Type B pancreatic cell (in vitro differentiated cells): ENCODE measurements at regions not wholly inside any gene's neighbourhood (a gene's known extent, or its start where the extent isn't known, plus 50 kb on each side); places are given as distances from the start of the nearest gene placed in this dataset.
A peak's percentile ranks its signal among the peaks of the same experiment; 100 is the strongest.

Experiments
- DNase-seq: peaks from one replicate; pipeline ENCODE4 v3.0.0; 2021; ENCODE audit warnings: mixed read lengths; ENCODE audit not compliant: unreplicated experiment; ENCODE audit errors: extremely low spot score
- H3K27ac Mint-ChIP-seq: 2 replicates; pipeline ENCODE4 v1.8.0; 2021; ENCODE audit warnings: mild to moderate bottlenecking, mixed read lengths
- H3K27me3 Mint-ChIP-seq: 2 replicates; pipeline ENCODE4 v1.8.0; 2021; ENCODE audit warnings: mixed read lengths
- H3K36me3 Mint-ChIP-seq: 2 replicates; pipeline ENCODE4 v1.8.0; 2021; ENCODE audit warnings: mixed read lengths
- H3K4me1 Mint-ChIP-seq: one replicate; pipeline ENCODE4 v1.8.0; 2021; ENCODE audit warnings: mixed read lengths; ENCODE audit not compliant: unreplicated experiment
- H3K4me3 Mint-ChIP-seq: 2 replicates; pipeline ENCODE4 v1.8.0; 2021; ENCODE audit warnings: mild to moderate bottlenecking, mixed read lengths
- H3K9me3 Mint-ChIP-seq: 2 replicates; pipeline ENCODE4 v1.8.0; 2021; ENCODE audit warnings: mixed read lengths
- TF ChIP-seq, protein P1 (sequence below): fragments of 200-600 bp; sonication (generic); conservative IDR thresholded peaks from 2 replicates; pipeline ENCODE4 v1.5.0; 2021; ENCODE audit warnings: antibody characterized with exemption, mild to moderate bottlenecking

DNA sequence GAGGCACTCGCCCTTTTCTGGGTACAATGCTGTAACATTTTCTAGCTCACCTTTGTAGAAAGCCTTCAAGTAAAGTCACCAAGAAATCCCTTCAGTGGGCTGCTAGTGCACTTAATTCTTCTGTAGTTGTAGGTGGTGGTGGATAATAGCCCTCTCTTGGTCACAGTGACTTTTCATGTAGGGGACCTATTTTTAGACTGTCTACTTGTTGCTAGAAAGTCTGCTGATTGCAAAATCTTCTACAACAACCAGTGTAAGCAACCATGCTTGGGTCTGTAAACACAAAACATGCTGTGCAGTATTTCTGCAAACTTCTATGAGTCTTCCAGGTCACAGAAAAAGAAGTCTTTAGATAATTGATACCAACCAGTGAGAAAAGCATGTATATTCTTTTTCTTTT, 55.6 kb downstream of the PBDC1 start:
- no peaks in the 10 kb centered on the region for H3K36me3 Mint-ChIP-seq
- TF ChIP-seq, protein P1, sequence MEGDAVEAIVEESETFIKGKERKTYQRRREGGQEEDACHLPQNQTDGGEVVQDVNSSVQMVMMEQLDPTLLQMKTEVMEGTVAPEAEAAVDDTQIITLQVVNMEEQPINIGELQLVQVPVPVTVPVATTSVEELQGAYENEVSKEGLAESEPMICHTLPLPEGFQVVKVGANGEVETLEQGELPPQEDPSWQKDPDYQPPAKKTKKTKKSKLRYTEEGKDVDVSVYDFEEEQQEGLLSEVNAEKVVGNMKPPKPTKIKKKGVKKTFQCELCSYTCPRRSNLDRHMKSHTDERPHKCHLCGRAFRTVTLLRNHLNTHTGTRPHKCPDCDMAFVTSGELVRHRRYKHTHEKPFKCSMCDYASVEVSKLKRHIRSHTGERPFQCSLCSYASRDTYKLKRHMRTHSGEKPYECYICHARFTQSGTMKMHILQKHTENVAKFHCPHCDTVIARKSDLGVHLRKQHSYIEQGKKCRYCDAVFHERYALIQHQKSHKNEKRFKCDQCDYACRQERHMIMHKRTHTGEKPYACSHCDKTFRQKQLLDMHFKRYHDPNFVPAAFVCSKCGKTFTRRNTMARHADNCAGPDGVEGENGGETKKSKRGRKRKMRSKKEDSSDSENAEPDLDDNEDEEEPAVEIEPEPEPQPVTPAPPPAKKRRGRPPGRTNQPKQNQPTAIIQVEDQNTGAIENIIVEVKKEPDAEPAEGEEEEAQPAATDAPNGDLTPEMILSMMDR, result no peak

DNA sequence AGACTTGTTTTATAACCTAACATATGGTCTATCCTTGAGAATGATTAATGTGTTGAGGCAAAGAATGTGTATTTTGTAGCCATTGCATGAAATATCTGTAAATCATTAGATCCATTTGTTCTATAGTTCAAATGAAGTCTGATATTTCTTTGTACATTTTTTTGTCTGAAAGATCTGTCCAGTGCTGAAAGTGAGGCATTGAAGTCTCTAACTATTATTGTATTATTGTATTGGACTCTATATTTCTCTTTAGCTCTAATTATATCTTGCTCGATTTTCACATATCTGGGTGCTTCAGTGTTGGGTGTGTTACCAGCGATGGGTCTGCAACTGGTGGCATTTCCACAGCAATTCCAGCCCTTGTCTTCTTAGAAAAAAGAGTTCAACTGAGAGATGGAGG, 76.0 kb downstream of the PBDC1 start:
- no peaks in the 10 kb centered on the region for H3K27me3 Mint-ChIP-seq
- H3K9me3 Mint-ChIP-seq, result no peaks in the 10 kb centered on the region
- no peak for DNase-seq
- no peaks in the 10 kb centered on the region for H3K36me3 Mint-ChIP-seq
- no peak overlapping the region for H3K27ac Mint-ChIP-seq
- no peak overlapping the region for H3K4me3 Mint-ChIP-seq
- TF ChIP-seq, protein P1, result no peak
- H3K4me1 Mint-ChIP-seq, result no peaks in the 10 kb centered on the region

More for the DNA sequence above, 55.6 kb downstream of the PBDC1 start:
- no peak overlapping the region for H3K4me3 Mint-ChIP-seq
- H3K27me3 Mint-ChIP-seq, result no peaks in the 10 kb centered on the region
- no peak overlapping the region for H3K27ac Mint-ChIP-seq
- no peak for DNase-seq
- no peaks in the 10 kb centered on the region for H3K4me1 Mint-ChIP-seq
- no peaks in the 10 kb centered on the region for H3K9me3 Mint-ChIP-seq

DNA sequence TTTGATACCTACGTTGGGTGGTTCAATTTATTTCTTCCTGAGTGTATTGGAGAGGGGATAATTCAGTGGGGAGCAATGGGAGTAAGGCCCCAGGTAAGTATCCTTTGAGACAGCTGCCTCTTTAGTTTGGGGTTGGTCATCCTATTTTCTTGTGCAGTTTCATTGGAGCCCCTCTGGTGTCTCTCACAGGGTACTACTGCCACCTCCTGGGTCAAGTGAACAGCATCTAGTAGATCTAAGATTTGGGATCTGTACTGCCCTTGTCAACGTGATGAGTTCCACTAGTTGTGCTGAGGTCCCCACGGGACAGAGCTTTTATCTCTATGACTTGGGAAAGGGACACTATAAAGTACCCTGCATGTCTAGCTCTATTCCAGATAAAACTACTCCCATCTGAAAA, 80.6 kb downstream of the PBDC1 start:
- no peak overlapping the region for H3K27ac Mint-ChIP-seq
- H3K4me1 Mint-ChIP-seq, result no peaks in the 10 kb centered on the region
- no peaks in the 10 kb centered on the region for H3K27me3 Mint-ChIP-seq
- H3K9me3 Mint-ChIP-seq, result no peaks in the 10 kb centered on the region
- H3K4me3 Mint-ChIP-seq, result no peak overlapping the region
- no peaks in the 10 kb centered on the region for H3K36me3 Mint-ChIP-seq
- TF ChIP-seq, protein P1, result peak; percentile 65
- DNase-seq, result no peak

DNA sequence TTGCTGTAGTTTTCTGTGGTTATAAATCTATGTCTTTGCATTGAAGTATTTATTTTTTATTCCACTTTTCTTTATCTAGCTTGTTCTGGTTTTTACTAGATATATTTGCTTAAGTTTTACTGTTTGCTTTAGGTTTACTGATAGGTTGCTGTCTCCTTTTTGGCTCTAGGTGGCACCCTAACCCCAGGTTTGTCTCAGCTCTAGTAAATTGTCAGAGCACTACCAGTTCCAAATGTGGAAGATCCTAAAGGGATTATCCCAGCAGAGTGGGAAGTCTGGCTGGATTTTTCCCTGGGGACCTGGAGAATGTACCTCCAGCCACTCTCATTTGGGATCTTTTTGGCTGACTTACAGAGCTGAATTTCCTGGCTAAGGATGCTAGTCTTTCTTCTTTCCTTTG, 106.1 kb downstream of the PBDC1 start:
- H3K36me3 Mint-ChIP-seq, result no peaks in the 10 kb centered on the region
- TF ChIP-seq, protein P1, result peak; percentile 79
- no peaks in the 10 kb centered on the region for H3K9me3 Mint-ChIP-seq
- no peaks in the 10 kb centered on the region for H3K27me3 Mint-ChIP-seq
- H3K4me3 Mint-ChIP-seq, result no peak overlapping the region
- no peak for DNase-seq
- no peak overlapping the region for H3K27ac Mint-ChIP-seq
- H3K4me1 Mint-ChIP-seq, result no peaks in the 10 kb centered on the region
